ENCODE measurements at regions not wholly inside any gene's neighbourhood (a gene's known extent, or its start where the extent isn't known, plus 50 kb on each side); places are given as distances from the start of the nearest gene placed in this dataset.
A peak's percentile ranks its signal among the peaks of the same experiment; 100 is the strongest.

- TF ChIP-seq REST (IDR thresholded peaks at IDR 0.05) (no peak), RARB (CRISPR knock-in tag; IDR thresholded peaks at IDR 0.05) (no peak), RNF2 (IDR thresholded peaks at IDR 0.05; ENCODE audit: borderline replicate concordance, low read depth) (no peak), RAD21 (conservative IDR thresholded peaks at IDR 0.05 in 1 of 2, IDR thresholded peaks at IDR 0.05 in 1 of 2) (no peak)
Measured at GRCh38 chr9:120091206-120091605, 488.8 kb downstream of the CDK5RAP2 start (continued).

GRCh38 chr9:120080849-120081248 is 499.1 kb downstream of the CDK5RAP2 start:
- POLR2A ChIA-PET = no interaction called here
- CTCF ChIA-PET = no interaction called here
- no peak for DNase-seq (ENCODE audit: low read depth in 1 of 2, low spot score in 1 of 2)
- no peaks in the 10 kb centered on the region for H3K9me3 ChIP-seq
- no peak for FAIRE-seq
- H3K4me1 ChIP-seq = no peaks in the 10 kb centered on the region
- WGBS (ENCODE audit: missing lambda C conversion rate) = 32% methylated on average over 8 of the region's 8 CpGs
- no peak overlapping the region for H3K27ac ChIP-seq
- H3K4me2 ChIP-seq = no peak overlapping the region
- no peak overlapping the region for H3K4me3 ChIP-seq
- no peak for TF ChIP-seq EP300 (IDR thresholded peaks at IDR 0.05)
- no peak for TF ChIP-seq E2F6 (IDR thresholded peaks at IDR 0.05; ENCODE audit: borderline replicate concordance, low read depth)
- TF ChIP-seq HOXB5 (CRISPR knock-in tag; IDR thresholded peaks at IDR 0.05) = no peak
- no peak for TF ChIP-seq KDM5A (IDR thresholded peaks at IDR 0.05)
- no peak for TF ChIP-seq MAX (IDR thresholded peaks at IDR 0.05)
- TF ChIP-seq MAFK (IDR thresholded peaks at IDR 0.05; ENCODE audit: partially characterized antibody) = no peak
- TF ChIP-seq EHMT2 (IDR thresholded peaks at IDR 0.05; ENCODE audit: low read depth) = no peak
- TF ChIP-seq BHLHE40 (IDR thresholded peaks at IDR 0.05; ENCODE audit: low read depth, low read length) = no peak
- TF ChIP-seq RAD21 (conservative IDR thresholded peaks at IDR 0.05 in 1 of 2, IDR thresholded peaks at IDR 0.05 in 1 of 2) = no peak
- TF ChIP-seq POLR2A (IDR thresholded peaks at IDR 0.05; ENCODE audit: low read length) = no peak
- ATAC-seq = no peak

GRCh38 chr9:120078112-120078511 is 501.9 kb downstream of the CDK5RAP2 start:
- WGBS (ENCODE audit: missing lambda C conversion rate) = 0% methylated on average over 2 of the region's 2 CpGs
- DNase-seq (ENCODE audit: low read depth in 1 of 2, low spot score in 1 of 2) (no peak), ATAC-seq (no peak), FAIRE-seq (no peak)
- CTCF ChIA-PET = no interaction called here
- Histone ChIP-seq H3K27ac (no peak overlapping the region), H3K4me2 (no peak overlapping the region), H3K4me3 (no peak overlapping the region), H3K9me3 (no peaks in the 10 kb centered on the region), H3K4me1 (no peaks in the 10 kb centered on the region)
- POLR2A ChIA-PET = no interaction called here
- no peak for TF ChIP-seq MYC (IDR thresholded peaks at IDR 0.05; ENCODE audit: borderline replicate concordance, low read length)
- no peak for TF ChIP-seq HOXA7 (CRISPR knock-in tag; IDR thresholded peaks at IDR 0.05)
- TF ChIP-seq NR3C1 (IDR thresholded peaks at IDR 0.05) = no peak
- no peak for TF ChIP-seq CHD2 (IDR thresholded peaks at IDR 0.05; ENCODE audit: low read length, partially characterized antibody)
- no peak for TF ChIP-seq MAFK (IDR thresholded peaks at IDR 0.05; ENCODE audit: partially characterized antibody)
- no peak for TF ChIP-seq MAZ (IDR thresholded peaks at IDR 0.05; ENCODE audit: borderline replicate concordance, low read depth, low read length)
- TF ChIP-seq ZSCAN20 (CRISPR knock-in tag; IDR thresholded peaks at IDR 0.05) = no peak

GRCh38 chr9:120071760-120072159 is 508.2 kb downstream of the CDK5RAP2 start:
- no peaks in the 10 kb centered on the region for H3K9me3 ChIP-seq
- H3K27ac ChIP-seq = no peak overlapping the region
- FAIRE-seq (no peak), ATAC-seq (peak in 1 of 2 experiments; percentile 36; a peak in 1 of 6 replicates), DNase-seq (ENCODE audit: low read depth in 1 of 2, low spot score in 1 of 2) (no peak)
- TF ChIP-seq BCL3 (IDR thresholded peaks at IDR 0.05) = no peak
- no peak for TF ChIP-seq POLR2A (IDR thresholded peaks at IDR 0.05; ENCODE audit: low read length)
- TF ChIP-seq HEYL (CRISPR knock-in tag; IDR thresholded peaks at IDR 0.05) = no peak
- TF ChIP-seq ZNF302 (CRISPR knock-in tag; IDR thresholded peaks at IDR 0.05) = no peak
- TF ChIP-seq SREBF2 (IDR thresholded peaks at IDR 0.05) = no peak
- TF ChIP-seq POLR2AphosphoS2 (conservative IDR thresholded peaks at IDR 0.05; ENCODE audit: low read length) = no peak
- WGBS (ENCODE audit: missing lambda C conversion rate) = 1% methylated on average over 4 of the region's 4 CpGs
- no peak overlapping the region for H3K4me3 ChIP-seq
- H3K4me1 ChIP-seq = no peaks in the 10 kb centered on the region
- no peak overlapping the region for H3K4me2 ChIP-seq
- POLR2A ChIA-PET = no interaction called here
- CTCF ChIA-PET = no interaction called here

All from A549 (cell line).